ENCODE measurements at regions not wholly inside any gene's neighbourhood (a gene's known extent, or its start where the extent isn't known, plus 50 kb on each side); places are given as distances from the start of the nearest gene placed in this dataset.

DNA sequence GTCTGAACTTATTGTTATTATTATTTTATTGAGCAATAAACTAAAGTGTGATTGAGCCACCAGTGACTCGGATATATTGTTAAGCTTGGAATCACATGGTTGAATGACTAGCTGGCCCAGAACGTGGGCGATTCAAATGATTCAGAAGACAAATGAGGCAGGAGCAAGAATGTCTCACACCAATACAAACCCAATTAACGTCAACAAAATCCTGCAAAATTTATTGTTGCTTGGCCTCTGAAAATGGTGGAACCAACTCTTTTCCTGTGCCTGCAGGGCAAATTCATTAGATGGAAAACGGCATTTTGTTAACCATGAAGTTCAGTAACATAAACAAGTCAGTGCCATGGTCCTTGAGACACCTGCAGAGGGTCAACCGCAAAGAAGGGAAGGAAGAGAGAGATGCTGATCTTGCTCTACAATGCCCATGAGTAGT is 482.0 kb downstream of the SETD4 start:
- DNase-seq (ENCODE audit: low read depth) = no peak
- TF ChIP-seq, protein P1, sequence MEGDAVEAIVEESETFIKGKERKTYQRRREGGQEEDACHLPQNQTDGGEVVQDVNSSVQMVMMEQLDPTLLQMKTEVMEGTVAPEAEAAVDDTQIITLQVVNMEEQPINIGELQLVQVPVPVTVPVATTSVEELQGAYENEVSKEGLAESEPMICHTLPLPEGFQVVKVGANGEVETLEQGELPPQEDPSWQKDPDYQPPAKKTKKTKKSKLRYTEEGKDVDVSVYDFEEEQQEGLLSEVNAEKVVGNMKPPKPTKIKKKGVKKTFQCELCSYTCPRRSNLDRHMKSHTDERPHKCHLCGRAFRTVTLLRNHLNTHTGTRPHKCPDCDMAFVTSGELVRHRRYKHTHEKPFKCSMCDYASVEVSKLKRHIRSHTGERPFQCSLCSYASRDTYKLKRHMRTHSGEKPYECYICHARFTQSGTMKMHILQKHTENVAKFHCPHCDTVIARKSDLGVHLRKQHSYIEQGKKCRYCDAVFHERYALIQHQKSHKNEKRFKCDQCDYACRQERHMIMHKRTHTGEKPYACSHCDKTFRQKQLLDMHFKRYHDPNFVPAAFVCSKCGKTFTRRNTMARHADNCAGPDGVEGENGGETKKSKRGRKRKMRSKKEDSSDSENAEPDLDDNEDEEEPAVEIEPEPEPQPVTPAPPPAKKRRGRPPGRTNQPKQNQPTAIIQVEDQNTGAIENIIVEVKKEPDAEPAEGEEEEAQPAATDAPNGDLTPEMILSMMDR (IDR thresholded peaks at IDR 0.05; ENCODE audit: control insufficient read depth, extremely low read depth, insufficient read depth) = no peak
- H3K4me3 ChIP-seq (ENCODE audit: low read depth, low read length) = no peak overlapping the region

DNA sequence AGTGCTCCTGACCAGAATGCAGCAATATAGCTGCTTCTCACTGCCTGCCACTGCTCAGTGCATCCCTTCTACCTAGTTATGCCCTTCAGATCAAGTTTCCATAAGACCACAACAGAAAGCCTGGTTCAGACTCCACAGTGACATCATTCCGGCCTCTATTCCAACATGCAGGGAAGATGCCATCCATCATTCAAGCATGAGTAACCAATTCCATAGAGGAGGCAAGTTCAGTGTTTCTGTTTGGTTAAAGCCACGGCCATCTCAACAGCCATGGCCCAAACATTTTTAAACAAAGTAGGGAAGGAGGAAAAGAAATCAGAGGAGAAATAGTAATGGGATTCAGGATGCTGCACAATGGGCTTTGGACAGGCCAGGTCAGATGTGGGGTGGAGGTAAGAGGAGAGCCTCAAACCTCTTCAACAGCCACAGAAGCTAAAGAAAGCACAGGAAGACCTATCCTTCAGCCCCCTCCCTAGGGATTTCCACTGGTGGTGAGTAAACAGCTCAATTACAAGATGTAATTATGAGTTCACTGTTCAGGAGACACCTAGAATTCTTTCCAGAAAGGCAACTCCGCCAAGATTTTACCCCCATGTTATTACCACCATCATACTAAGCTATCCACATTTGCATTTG is 484.9 kb downstream of the SETD4 start:
- no peak for DNase-seq (ENCODE audit: low read depth)
- no peak overlapping the region for H3K4me3 ChIP-seq (ENCODE audit: low read depth, low read length)
- TF ChIP-seq, protein P1 (IDR thresholded peaks at IDR 0.05; ENCODE audit: control insufficient read depth, extremely low read depth, insufficient read depth) = no peak

DNA sequence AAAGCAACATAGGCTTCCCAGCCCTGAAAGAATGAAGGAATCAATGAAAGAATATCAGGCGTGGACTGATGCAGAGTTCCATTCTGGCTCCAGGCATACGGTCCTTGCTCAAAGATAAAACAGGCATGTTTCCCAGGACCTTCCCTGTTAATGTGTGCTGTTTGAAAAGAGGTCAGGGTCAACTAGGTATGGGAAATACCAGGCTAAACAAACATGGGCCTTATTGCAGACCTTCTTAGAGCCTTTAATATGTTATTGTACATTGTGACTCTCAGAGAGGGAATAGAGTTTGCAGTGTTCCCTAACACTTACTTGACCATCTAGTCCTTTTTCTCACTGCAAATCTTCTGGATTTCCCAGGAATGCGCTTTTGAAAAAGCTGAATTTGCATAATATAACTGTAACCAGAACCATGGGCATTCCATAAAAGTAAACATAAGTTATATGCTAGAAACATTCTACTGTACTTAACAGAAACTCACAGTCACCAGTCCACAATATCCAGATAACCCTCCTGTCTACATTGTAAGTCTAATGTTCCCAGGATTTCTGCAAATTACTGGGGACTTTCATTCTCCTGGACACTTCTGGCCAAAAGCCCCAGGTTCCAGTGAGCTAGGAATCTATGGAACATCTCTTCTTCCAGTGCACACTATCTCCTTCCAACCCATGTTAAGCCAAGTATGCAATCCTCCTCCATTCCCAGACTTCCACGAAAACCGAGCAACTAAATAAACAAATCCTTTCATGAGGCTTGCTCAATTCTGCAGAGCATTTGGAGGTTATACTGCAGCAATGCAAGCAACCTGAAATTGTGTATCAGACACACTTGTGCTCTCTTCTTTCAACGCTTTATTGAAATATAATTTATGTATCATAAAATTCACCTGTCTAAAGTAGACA is 486.6 kb downstream of the SETD4 start:
- H3K4me3 ChIP-seq (ENCODE audit: low read depth, low read length) = no peak overlapping the region
- TF ChIP-seq, protein P1 (IDR thresholded peaks at IDR 0.05; ENCODE audit: control insufficient read depth, extremely low read depth, insufficient read depth) = no peak
- DNase-seq (ENCODE audit: low read depth) = no peak

DNA sequence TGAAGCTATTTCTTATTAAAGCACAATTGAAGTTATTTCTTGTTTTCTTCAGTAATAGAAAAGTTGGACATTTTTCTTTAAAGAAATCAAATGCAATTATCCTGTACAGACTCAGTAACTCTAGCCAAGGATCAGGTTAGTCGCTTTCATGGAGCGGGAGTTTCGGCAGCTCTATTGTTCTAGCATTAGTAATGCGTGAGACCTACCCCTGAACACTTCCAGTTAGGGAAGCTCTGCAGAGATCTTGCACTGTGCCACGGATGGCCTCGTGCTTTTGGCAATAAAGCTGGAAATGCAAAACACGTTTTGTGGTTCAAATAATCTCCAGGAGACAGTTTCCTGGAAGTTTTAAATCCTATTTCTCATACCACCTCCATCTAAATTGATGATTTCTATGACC is 488.4 kb downstream of the SETD4 start:
- H3K4me3 ChIP-seq (ENCODE audit: low read depth, low read length) = no peak overlapping the region
- TF ChIP-seq, protein P1 (IDR thresholded peaks at IDR 0.05; ENCODE audit: control insufficient read depth, extremely low read depth, insufficient read depth) = no peak
- no peak for DNase-seq (ENCODE audit: low read depth)

GRCh38 chr21:35568643-35569042 is 491.7 kb downstream of the SETD4 start:
- TF ChIP-seq, protein P1 (IDR thresholded peaks at IDR 0.05; ENCODE audit: control insufficient read depth, extremely low read depth, insufficient read depth) = no peak

DNA sequence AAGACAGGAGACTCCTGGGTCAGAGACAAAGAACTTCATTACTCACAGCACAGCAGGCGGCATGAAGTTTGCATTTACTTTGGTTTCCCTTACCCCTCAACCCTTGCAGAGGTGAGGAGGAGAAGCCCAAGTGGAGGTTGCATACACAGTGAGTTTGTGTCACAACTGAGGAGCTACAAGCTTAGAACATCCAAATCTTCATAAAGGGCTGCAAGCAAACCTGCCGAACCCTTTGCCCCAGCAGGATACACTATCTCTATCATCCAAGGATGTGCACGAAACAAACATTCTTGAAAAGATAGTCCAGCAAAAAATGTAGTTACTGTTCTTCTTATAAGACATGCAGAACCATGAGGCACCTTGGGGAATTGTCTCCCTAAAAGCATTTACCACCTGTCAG is 493.5 kb downstream of the SETD4 start:
- no peak overlapping the region for H3K4me3 ChIP-seq (ENCODE audit: low read depth, low read length)
- no peak for DNase-seq (ENCODE audit: low read depth)
- TF ChIP-seq, protein P1 (IDR thresholded peaks at IDR 0.05; ENCODE audit: control insufficient read depth, extremely low read depth, insufficient read depth) = no peak

More at GRCh38 chr21:35568643-35569042, 491.7 kb downstream of the SETD4 start:
- H3K4me3 ChIP-seq (ENCODE audit: low read depth, low read length) = no peak overlapping the region
- no peak for DNase-seq (ENCODE audit: low read depth)
